GM19452 (cell line): ENCODE measurements at regions not wholly inside any gene's neighbourhood (a gene's known extent, or its start where the extent isn't known, plus 50 kb on each side); places are given as distances from the start of the nearest gene placed in this dataset.
A peak's percentile ranks its signal among the peaks of the same experiment; 100 is the strongest.
"Not testable (repeated sequence)": the region's sequence is repeated elsewhere in the genome, so short reads cannot be mapped to it uniquely, and the experiment has no call there.

Experiments used
- ATAC-seq: cut with Tn5 transposase; IDR thresholded peaks from one replicate; pipeline ENCODE4 v1.9.1; 2021; ENCODE audit not compliant: unreplicated experiment

DNA sequence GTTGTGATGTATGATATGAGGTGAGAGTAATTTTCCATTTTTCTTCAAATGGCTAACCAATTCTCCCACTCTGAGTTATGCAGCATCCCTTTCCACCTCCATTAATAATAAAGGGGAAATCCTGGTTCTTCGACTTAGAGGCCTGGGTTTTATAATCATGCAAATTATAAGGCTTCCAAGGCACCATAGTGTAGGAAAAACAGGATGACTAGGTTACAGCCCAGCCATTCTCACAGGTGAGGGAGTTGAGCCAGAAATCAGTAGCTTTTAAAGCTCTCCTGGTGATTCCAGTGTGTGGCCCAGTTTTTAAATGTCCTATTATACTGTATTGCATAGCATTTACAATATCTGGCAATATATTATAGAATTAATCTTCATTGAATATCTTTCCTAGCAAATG is 203.1 kb downstream of the ARHGEF9 start:
- no peak for ATAC-seq

DNA sequence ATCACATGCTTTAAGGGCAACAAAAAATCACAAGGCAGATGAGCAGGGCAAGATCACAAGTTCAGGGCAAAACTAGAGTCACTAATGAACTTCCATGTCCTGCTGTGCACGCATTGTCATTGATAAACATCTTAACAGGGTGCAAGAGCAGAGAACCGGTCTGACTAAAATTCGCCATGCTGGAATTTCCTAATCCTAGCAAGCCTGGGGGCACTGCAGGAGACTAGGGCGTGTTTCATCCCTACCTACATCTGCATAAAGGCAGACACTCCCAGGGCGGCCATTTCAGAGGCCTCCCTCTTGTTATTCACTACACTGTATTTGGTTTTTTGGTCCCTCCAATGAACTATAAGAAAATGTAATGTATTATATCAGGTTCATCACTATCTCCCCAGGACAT is 203.6 kb downstream of the ARHGEF9 start:
- no peak for ATAC-seq

DNA sequence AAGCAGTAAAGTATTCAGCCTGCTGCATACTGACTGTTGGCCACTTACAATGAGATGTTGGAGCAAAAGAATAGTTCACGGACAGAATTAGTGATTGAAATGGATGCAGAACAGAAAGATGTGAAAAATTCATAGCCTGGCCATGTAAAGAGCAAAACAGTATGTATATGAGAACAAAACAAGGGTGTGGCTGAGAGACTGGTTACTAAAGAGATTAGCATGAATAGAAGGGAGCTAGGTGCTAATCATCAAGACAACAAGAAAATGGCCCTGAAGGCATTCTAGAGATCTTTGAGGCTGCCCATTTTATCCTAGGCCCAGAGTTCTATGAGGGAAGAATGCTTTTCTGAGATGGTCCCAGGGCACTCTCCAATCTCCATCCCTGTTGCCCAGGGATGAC is 208.5 kb downstream of the ARHGEF9 start:
- no peak for ATAC-seq

DNA sequence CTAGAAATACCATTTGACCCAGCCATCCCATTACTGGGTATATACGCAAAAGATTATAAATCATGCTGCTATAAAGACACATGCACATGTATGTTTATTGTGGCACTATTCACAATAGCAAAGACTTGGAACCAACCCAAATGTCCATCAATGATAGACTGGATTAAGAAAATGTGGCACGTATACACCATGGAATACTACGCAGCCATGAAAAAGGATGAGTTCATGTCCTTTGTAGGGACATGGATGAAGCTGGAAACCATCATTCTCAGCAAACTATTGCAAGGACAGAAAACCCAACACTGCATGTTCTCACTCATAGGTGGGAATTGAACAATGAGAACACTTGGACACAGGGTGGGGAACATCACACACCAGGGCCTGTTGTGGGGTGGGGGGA is 209.3 kb downstream of the ARHGEF9 start:
- ATAC-seq, result not testable (repeated sequence)

DNA sequence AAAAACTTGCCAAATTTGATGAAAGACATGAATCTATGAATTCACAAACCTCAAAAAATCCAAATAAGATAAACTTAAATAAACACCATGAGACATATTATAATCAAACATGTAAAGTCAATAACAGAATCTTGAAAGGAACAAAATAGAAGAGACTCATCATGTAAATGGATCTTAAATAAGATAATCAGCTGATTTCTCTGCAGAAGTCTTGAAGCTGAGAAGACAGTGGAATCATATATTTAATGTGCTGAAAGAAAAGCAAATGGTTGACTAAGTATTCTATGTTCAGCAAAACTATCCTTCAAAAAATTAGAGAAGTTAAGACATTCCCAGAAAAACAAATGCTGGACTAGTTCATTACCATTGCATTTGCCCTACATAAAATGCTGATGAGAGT is 215.7 kb upstream of the SPIN4 start:
- ATAC-seq, result no peak

DNA sequence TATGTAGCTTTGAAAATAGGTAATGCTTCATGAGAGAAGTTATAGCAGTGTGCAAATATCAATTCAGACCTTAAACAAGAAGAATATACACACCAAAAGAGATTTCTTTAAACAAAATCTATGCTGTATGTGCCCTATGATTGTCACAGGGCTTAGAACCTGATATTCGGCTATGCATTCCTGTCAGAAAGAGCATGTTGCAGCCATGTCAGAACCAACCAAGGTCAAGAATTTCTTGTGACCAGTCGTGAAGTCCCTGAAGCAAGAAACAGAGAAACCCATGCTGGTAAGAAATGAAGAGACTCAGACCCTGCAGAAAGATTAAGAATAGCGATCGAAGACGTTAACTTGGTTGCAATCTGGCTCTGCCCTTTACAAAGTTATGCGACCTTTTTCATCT is 210.3 kb upstream of the SPIN4 start:
- no peak for ATAC-seq

DNA sequence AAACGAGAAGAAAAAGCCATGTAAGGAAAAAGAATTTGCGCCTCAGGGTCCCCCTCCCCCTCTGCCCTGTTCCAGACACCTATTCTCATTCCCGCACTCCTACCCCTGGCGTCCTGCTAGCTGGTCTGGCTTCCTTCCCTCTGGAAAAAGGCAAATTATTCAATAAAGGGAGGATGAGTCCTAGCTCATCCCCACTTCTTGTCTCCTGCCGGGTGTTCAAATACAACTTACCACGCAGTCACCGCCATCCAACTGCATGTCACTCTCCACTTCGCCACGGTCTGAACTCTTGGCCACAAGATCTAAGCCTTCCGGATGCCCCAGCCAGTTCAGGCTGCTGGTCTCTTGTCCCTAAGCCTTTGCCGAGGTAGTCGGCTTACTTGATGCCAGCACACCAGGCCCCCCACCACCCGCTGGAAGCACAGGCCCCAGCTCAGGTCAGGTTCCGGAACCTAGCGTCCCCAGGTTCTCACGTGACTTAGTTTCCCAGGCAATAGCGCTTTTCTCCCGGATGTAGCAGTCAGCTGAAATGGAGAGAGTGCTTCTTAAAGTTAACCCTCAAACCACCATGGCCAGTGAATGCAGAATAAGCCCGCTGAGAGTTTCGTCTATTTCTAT is 209.6 kb upstream of the SPIN4 start:
- peak; percentile 96 for ATAC-seq

DNA sequence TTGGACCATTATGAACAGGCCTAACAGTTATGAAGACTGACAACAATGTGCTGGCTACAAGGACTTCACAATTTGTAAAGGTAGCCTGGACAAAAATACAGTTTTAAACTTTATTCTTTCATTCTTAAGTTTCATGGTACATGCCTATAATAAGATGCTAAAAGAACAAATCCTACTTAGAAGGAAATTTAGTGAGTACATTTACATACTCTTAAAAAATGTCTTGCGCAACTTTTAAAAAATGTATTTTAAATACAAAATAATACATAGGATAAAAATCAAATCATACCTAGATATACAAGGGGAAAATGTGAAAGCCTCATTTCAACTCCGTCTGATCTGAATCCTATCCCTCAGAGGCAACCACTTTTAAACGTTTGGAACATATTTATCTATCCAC is 200.7 kb upstream of the SPIN4 start:
- ATAC-seq, result no peak

DNA sequence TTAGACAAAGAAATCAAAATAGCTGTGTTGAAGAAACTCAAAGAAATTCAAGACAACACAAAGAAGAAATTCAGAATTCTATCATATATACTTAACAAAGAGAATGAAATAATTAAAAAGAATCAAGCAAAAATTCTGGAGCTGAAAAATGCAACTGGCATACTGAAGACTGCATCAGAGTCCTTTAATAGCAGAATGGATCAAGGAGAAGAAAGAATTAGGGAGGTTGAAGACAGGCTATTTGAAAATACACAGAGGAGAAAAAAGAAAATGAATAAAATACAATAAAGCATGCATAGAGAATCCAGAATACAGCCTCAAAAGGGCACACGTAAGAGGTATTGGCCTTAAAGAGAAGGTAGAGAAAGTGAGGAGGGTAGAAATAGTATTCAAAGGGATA is 179.5 kb upstream of the SPIN4 start:
- ATAC-seq, result no peak

DNA sequence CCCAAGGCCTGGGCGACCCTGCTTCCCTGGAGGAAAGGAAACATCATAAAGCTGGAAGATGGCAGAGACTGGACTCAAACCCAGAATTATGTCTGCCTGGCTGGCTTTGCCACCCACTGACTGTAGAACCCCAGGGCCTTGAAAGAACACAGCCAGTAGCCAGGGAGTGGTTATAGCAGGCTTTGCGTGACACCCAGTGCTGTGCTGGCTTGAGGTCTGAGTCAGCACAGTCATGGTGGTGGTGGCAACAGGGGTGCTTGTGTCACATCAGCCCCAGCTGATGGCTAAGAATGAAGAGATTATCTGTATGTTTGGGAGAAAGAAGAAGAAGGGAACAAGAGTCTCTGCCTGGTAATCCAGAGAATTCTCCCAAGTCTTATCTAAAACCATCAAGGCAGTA is 178.8 kb upstream of the SPIN4 start:
- ATAC-seq, result no peak

DNA sequence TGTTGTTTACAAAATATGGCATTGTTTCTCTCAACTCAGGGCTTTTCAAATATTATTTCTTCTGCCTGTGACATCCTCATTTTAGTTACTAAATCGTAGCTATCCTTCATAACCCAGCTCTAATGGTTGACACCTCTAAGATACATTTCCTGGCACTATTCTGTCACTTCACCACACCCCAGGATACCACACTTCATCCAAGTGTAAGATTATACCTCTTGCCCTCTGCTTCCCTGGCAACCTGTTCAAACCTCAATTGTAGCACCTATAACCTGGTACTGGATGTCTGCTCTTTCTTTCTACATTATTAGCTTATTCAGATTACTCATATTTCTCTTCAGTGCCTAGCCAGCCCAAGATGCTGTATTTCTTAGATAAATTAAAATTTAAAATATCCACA is 175.7 kb upstream of the SPIN4 start:
- no peak for ATAC-seq

DNA sequence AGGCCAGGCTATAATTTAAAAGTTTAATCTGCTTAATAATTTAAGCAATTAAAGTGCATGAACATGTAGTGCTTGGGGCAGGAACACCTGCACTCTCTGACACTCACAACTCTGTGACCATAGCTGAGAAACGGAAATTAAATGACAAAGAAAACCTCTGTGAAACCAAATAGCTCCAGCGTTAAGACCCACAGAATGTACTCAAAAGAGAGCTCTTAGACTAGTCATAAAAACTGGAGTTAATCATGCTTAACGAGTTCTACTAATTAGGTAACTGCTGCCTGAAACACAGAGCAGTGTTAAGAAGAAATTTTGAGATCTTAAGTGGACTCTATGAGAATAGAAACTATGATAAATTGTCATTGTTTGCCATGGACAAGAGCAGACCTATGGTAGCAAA is 174.4 kb upstream of the SPIN4 start:
- ATAC-seq, result peak; percentile 76

DNA sequence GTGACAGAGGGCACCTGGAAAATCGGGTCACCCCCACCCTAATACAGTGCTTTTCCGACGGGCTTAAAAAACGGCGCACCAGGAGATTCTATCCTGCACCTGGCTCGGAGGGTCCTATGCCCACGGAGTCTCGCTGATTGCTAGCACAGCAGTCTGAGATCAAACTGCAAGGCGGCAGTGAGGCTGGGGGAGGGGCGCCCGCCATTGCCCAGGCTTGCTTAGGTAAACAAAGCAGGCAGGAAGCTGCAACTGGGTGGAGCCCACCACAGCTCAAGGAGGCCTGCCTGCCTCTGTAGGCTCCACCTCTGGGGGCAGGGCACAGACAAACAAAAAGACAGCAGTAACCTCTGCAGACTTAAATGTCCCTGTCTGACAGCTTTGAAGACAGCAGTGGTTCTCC is 168.2 kb upstream of the SPIN4 start:
- not testable (repeated sequence) for ATAC-seq

DNA sequence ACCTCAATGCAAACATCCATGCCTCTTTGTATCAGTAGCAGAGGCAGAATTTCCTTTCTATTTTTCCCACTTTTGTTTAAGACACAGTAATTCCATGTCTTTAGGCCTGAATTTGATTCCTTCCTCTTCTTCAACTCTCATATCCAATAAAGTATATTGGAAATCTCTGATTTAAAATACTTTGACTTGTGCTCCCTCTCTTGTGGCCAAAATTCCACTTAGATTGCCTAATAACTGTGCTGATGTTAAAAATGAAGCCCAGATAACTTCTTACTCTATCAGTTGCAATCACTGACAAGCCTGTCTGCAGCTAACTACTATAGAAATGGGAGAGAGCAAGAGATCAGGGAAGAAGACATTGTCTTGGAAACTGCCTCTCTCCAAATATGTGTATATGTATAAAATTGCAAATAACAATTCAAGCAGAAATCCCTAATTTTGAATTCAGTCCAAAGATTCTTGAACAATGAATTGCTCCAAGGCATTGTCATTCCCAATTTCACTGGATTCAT is 163.5 kb upstream of the SPIN4 start:
- ATAC-seq, result no peak

DNA sequence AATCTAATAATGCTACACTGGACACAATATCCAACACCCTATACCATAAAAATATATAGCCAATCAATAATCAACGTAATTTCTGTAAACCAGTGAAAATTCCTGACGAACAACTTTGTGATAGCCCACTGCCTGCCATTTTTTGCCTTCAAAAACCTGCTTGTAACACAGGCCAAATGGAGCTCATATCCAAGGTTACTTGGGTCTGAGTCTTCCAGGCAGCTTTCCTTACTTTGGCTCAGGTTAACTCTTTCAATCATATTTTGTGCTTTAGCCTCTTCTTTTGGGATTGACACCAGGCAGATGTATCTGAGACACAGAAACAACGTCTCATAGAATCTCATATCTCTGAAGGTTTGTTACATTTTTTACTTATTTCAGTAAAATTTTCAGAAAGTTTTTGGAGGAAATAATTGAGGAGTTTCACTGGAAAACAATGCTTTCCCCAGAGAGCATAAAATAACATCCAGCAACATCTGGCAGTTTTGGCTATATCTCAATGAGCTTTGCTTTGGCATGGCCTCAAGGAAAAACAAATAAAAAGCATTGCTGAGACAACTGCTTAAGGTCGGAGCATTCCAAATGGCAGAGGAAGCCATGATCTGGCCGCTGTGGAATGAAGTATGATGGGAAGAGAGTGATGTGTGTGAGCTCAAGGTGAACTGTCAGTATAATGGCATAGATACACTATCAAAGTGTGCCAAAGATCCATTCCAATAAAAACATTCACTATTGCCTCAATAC is 162.9 kb upstream of the SPIN4 start:
- ATAC-seq, result no peak

DNA sequence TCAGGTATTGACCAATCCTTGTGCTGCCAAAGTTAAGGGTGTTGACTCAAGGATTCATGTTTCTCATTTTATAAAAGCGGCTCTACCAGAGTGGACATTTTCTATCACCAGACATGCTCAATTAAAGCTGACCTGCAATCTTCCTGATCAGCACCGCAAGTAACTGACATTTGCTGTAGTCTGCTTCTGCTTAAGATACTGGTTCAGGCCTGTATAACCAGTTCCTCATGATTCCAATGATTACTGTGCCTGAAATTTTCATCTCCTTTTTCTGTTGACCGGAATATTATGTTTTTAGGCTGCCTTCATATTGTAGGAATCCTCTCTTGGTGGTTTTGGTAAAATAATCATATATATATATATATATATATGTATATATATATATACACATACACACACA is 160.2 kb upstream of the SPIN4 start:
- no peak for ATAC-seq

DNA sequence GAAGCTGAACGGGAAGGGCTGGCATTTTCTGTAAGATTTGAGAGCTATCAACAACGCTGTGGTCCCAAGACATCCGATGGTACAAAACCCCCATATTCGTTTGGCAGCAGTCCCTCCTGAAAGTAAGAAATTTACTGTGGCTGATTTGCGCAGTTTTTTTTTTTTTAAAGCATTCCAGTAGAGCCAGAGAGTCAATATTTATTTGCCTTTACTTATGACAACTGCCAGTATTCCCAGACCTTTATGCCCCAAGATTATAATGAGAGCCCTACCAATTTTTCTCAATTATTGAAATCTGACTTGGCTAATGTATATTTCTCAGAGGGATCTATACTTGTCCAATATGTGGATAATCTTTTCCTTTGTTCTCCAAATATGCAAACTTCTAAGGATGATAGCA is 157.5 kb upstream of the SPIN4 start:
- no peak for ATAC-seq

DNA sequence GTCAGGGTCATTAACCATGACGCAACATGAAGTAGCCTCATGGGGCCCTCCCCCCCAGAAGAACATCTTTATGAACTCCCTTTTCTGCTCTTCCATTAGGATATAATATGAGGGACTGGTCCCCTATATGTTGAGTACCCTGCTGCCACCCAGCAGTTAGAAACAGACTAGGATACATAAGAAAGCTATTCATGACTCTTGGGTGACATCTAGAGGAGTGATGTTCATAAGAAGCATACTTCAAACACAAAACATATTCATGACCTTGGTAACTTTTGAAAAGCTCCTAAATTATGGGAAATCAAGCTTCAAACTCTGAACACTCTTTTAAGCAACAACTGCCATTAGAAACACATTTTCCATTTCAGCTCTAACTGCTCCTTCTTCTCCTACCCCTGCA is 155.2 kb upstream of the SPIN4 start:
- ATAC-seq, result no peak

DNA sequence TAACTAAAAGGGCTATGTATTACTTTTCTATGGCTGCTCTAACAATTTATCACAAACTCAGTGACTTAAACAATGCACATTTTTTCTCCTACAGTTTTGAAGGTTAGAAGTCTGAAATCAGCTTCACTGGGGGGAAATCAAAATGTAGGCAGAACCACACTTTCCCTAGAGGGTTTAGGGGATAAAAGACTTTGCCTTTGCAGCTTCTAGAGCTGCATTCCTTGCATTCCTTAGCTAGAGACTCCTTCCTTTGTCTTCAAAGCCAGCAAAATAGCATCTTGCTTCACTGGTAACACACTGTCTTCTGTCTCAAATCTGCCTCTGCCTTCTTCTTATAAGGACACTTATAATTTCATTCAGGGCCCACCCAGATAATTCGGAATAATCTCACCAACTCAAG is 152.4 kb upstream of the SPIN4 start:
- ATAC-seq, result no peak

DNA sequence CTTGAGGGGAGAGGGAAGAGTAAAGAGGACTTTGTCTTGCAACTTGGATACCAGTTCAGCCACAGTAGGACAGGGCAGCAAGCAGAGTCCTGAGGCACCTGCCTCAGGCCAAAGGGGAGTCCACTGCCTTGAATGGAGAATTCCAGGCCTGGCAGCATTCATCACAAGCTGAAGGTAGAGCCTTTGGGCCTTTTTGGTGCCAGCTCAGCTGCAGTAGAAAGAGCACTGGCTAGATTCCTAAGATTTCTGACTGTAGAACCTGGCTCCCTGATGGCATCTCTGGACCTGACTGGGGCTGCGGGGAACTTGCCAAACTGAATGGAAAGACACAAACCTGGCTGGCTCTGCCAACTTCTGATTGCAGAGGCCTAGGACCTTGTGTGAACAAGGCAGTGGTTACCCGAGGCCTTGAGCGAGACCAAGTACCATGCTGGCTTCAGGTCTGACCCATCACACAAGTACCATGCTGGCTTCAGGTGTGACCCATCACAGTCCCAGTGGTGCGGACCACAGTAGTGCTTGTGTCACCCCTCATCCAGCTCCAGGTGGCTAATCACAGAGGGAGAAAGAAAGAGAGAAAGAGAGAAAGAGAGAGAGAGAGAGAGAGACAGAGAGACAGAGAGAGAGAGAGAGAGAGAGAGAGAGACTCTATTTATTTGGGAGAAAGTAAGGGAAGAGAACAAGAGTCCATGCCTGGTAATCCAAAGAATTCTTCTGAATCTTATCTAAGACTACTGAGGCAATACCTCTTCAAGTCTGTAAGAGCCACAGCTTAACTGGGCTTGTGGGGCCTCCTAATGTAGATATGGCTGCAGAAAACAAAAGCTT is 137.6 kb upstream of the SPIN4 start:
- ATAC-seq, result no peak

DNA sequence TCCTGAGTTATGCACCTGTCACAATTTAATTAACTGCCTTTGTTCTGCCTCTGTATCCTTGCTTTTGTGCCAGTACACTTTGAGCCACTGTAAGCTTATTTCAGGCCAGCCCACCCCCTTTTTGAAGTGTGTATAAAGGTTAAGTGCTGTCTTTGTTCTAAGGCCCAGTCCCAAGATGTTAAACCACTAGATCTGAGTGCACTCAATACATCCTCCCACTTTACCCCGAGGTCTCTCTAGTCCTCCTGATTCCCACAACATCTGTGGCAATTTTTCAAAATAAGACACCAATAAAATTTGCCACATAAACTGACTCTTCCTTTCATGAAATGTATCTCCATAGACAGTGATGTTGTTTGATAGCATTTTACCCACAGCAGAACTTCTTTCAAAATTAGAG is 124.1 kb upstream of the SPIN4 start:
- no peak for ATAC-seq

DNA sequence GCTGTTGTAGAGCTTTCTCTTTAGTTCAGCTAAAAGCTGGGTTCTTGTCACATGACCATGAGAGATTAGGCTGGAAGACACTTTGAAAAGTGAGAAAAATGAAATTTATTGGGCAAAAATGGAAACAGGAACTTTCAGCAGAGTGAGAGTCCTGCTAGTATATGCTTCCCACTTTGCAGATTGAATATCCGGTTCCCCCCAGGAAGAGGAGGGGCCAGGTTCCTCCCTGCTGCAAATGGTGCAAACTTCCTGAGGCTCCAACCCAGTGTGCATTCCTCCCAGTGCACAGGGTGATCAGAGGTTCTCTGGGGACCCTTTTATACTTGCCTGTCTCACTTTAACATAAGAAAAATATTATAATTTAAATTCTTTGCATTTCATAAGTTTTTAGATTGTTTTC is 119.9 kb upstream of the SPIN4 start:
- no peak for ATAC-seq
